PC-3 (cell line): ENCODE measurements at regions not wholly inside any gene's neighbourhood (a gene's known extent, or its start where the extent isn't known, plus 50 kb on each side); places are given as distances from the start of the nearest gene placed in this dataset.
"Not testable (repeated sequence)": the region's sequence is repeated elsewhere in the genome, so short reads cannot be mapped to it uniquely, and the experiment has no call there.

Source experiments
- ATAC-seq: fragments of 200-7000 bp; cut with Tn5 transposase; 2 replicates; pipeline ENCODE4 v1.9.1; 2020; ENCODE audit warnings: mild to moderate bottlenecking, moderate library complexity
- BruUV-seq: library from RNA; stranded (reverse); fragments of 400-500 nt; replicated peaks from 2 replicates; lab custom pipeline; 2021; lab: Mats Ljungman, UMichigan
- CTCF ChIA-PET: fragments of 300-600 bp; sonication (Branson Sonifier 250); formaldehyde crosslinking; loops from one replicate; lab custom pipeline; 2022; ENCODE audit warnings: antibody characterized with exemption; lab: Charles Lee
- POLR2A ChIA-PET: fragments of 300-600 bp; sonication (Branson Sonifier 250); formaldehyde crosslinking; loops from one replicate; lab custom pipeline; 2022; ENCODE audit warnings: antibody characterized with exemption; ENCODE audit not compliant: unreplicated experiment; lab: Charles Lee
- DNase-seq: peaks from one replicate; pipeline ENCODE4 v3.0.0-alpha.2; 2015
- H2AFZ ChIP-seq: fragments of 300-600 bp; sonication (generic); 2 replicates; pipeline ENCODE4 v1.6.0; 2016; ENCODE audit warnings: antibody characterized with exemption, low read length
- H3F3A ChIP-seq: fragments of 300-600 bp; sonication (generic); one replicate; pipeline ENCODE4 v1.6.0; 2017; ENCODE audit warnings: antibody characterized with exemption, low read length, control low read depth, mild to moderate bottlenecking; ENCODE audit not compliant: unreplicated experiment
- H3K27ac ChIP-seq: fragments of 300-600 bp; sonication (generic); 2 replicates; pipeline ENCODE4 v1.5.1; 2016; ENCODE audit warnings: mild to moderate bottlenecking, low read length
- H3K27me3 ChIP-seq: fragments of 300-600 bp; sonication (generic); 2 replicates; pipeline ENCODE4 v1.6.1; 2016; ENCODE audit warnings: low read length, mixed read lengths
- H3K36me3 ChIP-seq: fragments of 300-600 bp; sonication (generic); 2 replicates; pipeline ENCODE4 v1.6.1; 2016; ENCODE audit warnings: low read depth, mixed run types, low read length, mixed read lengths
- H3K4me1 ChIP-seq: fragments of 300-600 bp; sonication (generic); 2 replicates; pipeline ENCODE4 v1.5.1; 2016; ENCODE audit warnings: low read length; ENCODE audit not compliant: insufficient read depth
- H3K4me2 ChIP-seq: fragments of 300-600 bp; sonication (generic); 2 replicates; pipeline ENCODE4 v1.6.0; 2016; ENCODE audit warnings: low read length
- H3K4me3 ChIP-seq: fragments of 300-600 bp; sonication (generic); 2 replicates; pipeline ENCODE4 v1.5.1; 2016; ENCODE audit warnings: mild to moderate bottlenecking, low read length, mixed read lengths
- H3K79me2 ChIP-seq: fragments of 300-600 bp; sonication (generic); 2 replicates; pipeline ENCODE4 v1.6.1; 2017; ENCODE audit warnings: low read length, mixed read lengths
- H3K9ac ChIP-seq: fragments of 300-600 bp; sonication (generic); 2 replicates; pipeline ENCODE4 v1.6.0; 2016; ENCODE audit warnings: mild to moderate bottlenecking, low read length
- H3K9me2 ChIP-seq: fragments of 300-600 bp; sonication (generic); replicated peaks from 2 replicates; pipeline ENCODE4 v1.6.1; 2016; ENCODE audit warnings: mixed run types, low read length, mixed read lengths
- H3K9me3 ChIP-seq: fragments of 300-600 bp; sonication (generic); 2 replicates; pipeline ENCODE4 v1.6.1; 2016; ENCODE audit warnings: low read length, mixed read lengths
- H4K20me1 ChIP-seq: fragments of 300-600 bp; sonication (generic); 2 replicates; pipeline ENCODE4 v1.6.1; 2016; ENCODE audit warnings: low read length, mixed read lengths
- CTCF ChIP-seq: fragments of 300-600 bp; sonication (generic); conservative IDR thresholded peaks from 2 replicates; pipeline ENCODE4 v1.5.1; 2017; ENCODE audit warnings: antibody characterized with exemption, low read depth, mild to moderate bottlenecking, low read length
- EZH2 ChIP-seq: fragments of 300-600 bp; sonication (generic); IDR thresholded peaks from one replicate; pipeline ENCODE4 v1.6.1; 2017; ENCODE audit warnings: antibody characterized with exemption, mild to moderate bottlenecking, low read length; ENCODE audit not compliant: unreplicated experiment
- EZH2phosphoT487 ChIP-seq: fragments of 300-600 bp; sonication (generic); IDR thresholded peaks from 2 replicates; pipeline ENCODE4 v1.6.1; 2018; ENCODE audit warnings: mild to moderate bottlenecking, antibody characterized with exemption, low read length, borderline replicate concordance
- intact Hi-C: fragments of 100-400 bp; cut with micrococcal nuclease; formaldehyde crosslinking; loops from 2 replicates; pipeline ENCODE4 v1.9.0; 2023

- intact Hi-C loops: no loop called here
- POLR2A ChIA-PET: no interaction called here
Observed at GRCh38 chr7:53151496-53151895, 116.1 kb downstream of the POM121L12 start.

GRCh38 chr7:53187184-53187583 is 151.8 kb downstream of the POM121L12 start:
- POLR2A ChIA-PET, H3K9me2 ChIP-seq, H3K4me3 ChIP-seq, H3F3A ChIP-seq, H2AFZ ChIP-seq, intact Hi-C loops, H4K20me1 ChIP-seq, H3K9me3 ChIP-seq, H3K4me1 ChIP-seq, CTCF ChIA-PET, DNase-seq, H3K27me3 ChIP-seq, BruUV-seq, H3K9ac ChIP-seq, H3K4me2 ChIP-seq, H3K27ac ChIP-seq, H3K36me3 ChIP-seq, H3K79me2 ChIP-seq, ATAC-seq: not testable (repeated sequence)

More at GRCh38 chr7:53151496-53151895, 116.1 kb downstream of the POM121L12 start:
- Histone ChIP-seq H3K4me3 (no peak overlapping the region), H3K36me3 (no peaks in the 10 kb centered on the region), H3K4me1 (no peaks in the 10 kb centered on the region), H3K4me2 (no peak overlapping the region), H3K79me2 (no peaks in the 10 kb centered on the region), H3F3A (no peaks in the 10 kb centered on the region), H3K27me3 (no peaks in the 10 kb centered on the region), H3K27ac (no peak overlapping the region), H4K20me1 (no peaks in the 10 kb centered on the region), H2AFZ (no peak overlapping the region), H3K9me2 (no peaks in the 10 kb centered on the region), H3K9ac (no peak overlapping the region), H3K9me3 (no peaks in the 10 kb centered on the region)
- ATAC-seq (no peak), DNase-seq (no peak)
- CTCF ChIA-PET: no interaction called here
- no TSS peak for BruUV-seq
- TF ChIP-seq CTCF: no peak

GRCh38 chr7:53191191-53191695 is 155.8 kb downstream of the POM121L12 start:
- Histone ChIP-seq H3K4me3 (no peak overlapping the region), H3K9me3 (0 out of 2 replicates have a peak, but pooled peaks cover 3% of the 10 kb centered on the region), H3F3A (no peaks in the 10 kb centered on the region), H4K20me1 (no peaks in the 10 kb centered on the region), H3K27me3 (no peaks in the 10 kb centered on the region), H3K4me1 (no peaks in the 10 kb centered on the region), H3K36me3 (no peaks in the 10 kb centered on the region), H3K27ac (no peak overlapping the region), H2AFZ (no peak overlapping the region), H3K9ac (no peak overlapping the region), H3K9me2 (no peaks in the 10 kb centered on the region), H3K79me2 (no peaks in the 10 kb centered on the region), H3K4me2 (no peak overlapping the region)
- ATAC-seq (no peak), DNase-seq (no peak)
- BruUV-seq: no TSS peak
- CTCF ChIA-PET: no interaction called here
- intact Hi-C loops: no loop called here
- POLR2A ChIA-PET: no interaction called here
- TF ChIP-seq CTCF (no peak), EZH2phosphoT487 (no peak), EZH2 (no peak)
